K562 (cell line): ENCODE measurements at regions not wholly inside any gene's neighbourhood (a gene's known extent, or its start where the extent isn't known, plus 50 kb on each side); places are given as distances from the start of the nearest gene placed in this dataset.

Experiments used
- ATAC-seq: fragments of 200-7000 bp; cut with Tn5 transposase; 3 replicates; pipeline ENCODE4 v1.9.1; 2020; ENCODE audit warnings: moderate library complexity
- BruUV-seq: library from RNA; stranded (reverse); fragments of 400-500 nt; replicated peaks from 2 replicates; lab custom pipeline; 2021; lab: Mats Ljungman, UMichigan
- CTCF ChIA-PET: fragments of 300-600 bp; formaldehyde crosslinking; extraction: SDS; loops from one replicate; lab custom pipeline; 2021; ENCODE audit warnings: low intra/inter-chr PET ratio; lab: Yijun Ruan, JAX
- POLR2A ChIA-PET: fragments of 300-600, 350-650 bp; sonication (Branson Sonifier 250); formaldehyde crosslinking; extraction: SDS; loops from one replicate; lab custom pipeline; 2021; ENCODE audit warnings: antibody characterized with exemption, inconsistent platforms; lab: Yijun Ruan, JAX
- DNase-seq, 4 experiments: peaks; one replicate each; pipeline versions ENCODE4 v3.0.0 to v3.0.0-alpha.2; 2011 to 2018; ENCODE audit warnings: low spot score in 3 of 4, mixed read lengths in 3 of 4; ENCODE audit errors: extremely low read depth in 1 of 4
- FAIRE-seq: peaks from 2 replicates; lab custom pipeline; 2011; peaks lifted over from hg19 to GRCh38; lab: Jason Lieb, UNC
- H2AFZ ChIP-seq: 2 replicates; pipeline ENCODE4 v1.6.0; 2011; ENCODE audit warnings: low read depth, low read length, control low read depth, inconsistent platforms
- H3K27ac ChIP-seq: fragments of 200-600 bp; 3 replicates; pipeline ENCODE4 v1.8.0; 2011; ENCODE audit warnings: low read depth, mild to moderate bottlenecking, control low read depth, inconsistent platforms, low read length, moderate library complexity, mixed read lengths; ENCODE audit errors: extremely low read depth
- H3K27me3 ChIP-seq, 2 experiments: fragments of 300-600 bp in 1 of 2; 2 replicates in 1 of 2; 3 replicates in 1 of 2; pipeline versions ENCODE4 v1.6.0 to v1.8.0; 2011; ENCODE audit warnings: inconsistent platforms in 2 of 2, low read length in 2 of 2, mild to moderate bottlenecking in 1 of 2, mixed read lengths in 1 of 2, moderate library complexity in 1 of 2; ENCODE audit not compliant: control insufficient read depth in 2 of 2, insufficient read depth in 2 of 2
- H3K36me3 ChIP-seq: fragments of 300-600 bp; 3 replicates; pipeline ENCODE4 v1.8.0; 2011; ENCODE audit warnings: mild to moderate bottlenecking, low read length, inconsistent platforms; ENCODE audit not compliant: control insufficient read depth, insufficient read depth
- H3K4me1 ChIP-seq, 2 experiments: fragments of 200-600 bp in 1 of 2; replicated peaks in 1 of 2; 2 replicates in 1 of 2; 3 replicates in 1 of 2; pipeline versions ENCODE4 v1.5.1 to v1.8.0; 2011; ENCODE audit warnings: inconsistent platforms in 2 of 2, low read length in 2 of 2, mild to moderate bottlenecking in 1 of 2, mixed read lengths in 1 of 2, moderate library complexity in 1 of 2; ENCODE audit not compliant: control insufficient read depth in 2 of 2, insufficient read depth in 2 of 2
- H3K4me2 ChIP-seq: 2 replicates; pipeline ENCODE4 v1.6.1; 2011; ENCODE audit warnings: low read length, control low read depth, inconsistent platforms, mixed read lengths; ENCODE audit not compliant: insufficient read depth
- H3K4me3 ChIP-seq: fragments of 200-600 bp; sonication (generic), shearing (Covaris generic); 2 replicates; pipeline ENCODE4 v1.5.1; 2016; ENCODE audit warnings: control low read depth, inconsistent platforms
- H3K79me2 ChIP-seq: fragments of 200-600 bp; 3 replicates; pipeline ENCODE4 v1.8.0; 2011; ENCODE audit warnings: low read length, inconsistent platforms; ENCODE audit not compliant: control insufficient read depth, insufficient read depth
- H3K9ac ChIP-seq, 2 experiments: 2 replicates each; pipeline versions ENCODE4 v1.6.0 to v1.6.1; 2011; ENCODE audit warnings: low read depth in 2 of 2, low read length in 2 of 2, control low read depth in 1 of 2, inconsistent platforms in 1 of 2, mild to moderate bottlenecking in 1 of 2, mixed read lengths in 1 of 2; ENCODE audit not compliant: insufficient read depth in 1 of 2
- H3K9me1 ChIP-seq: one replicate; pipeline ENCODE4 v1.6.0; 2011; ENCODE audit warnings: inconsistent platforms, mild to moderate bottlenecking, low read length, moderate library complexity; ENCODE audit not compliant: control insufficient read depth, insufficient read depth
- H3K9me3 ChIP-seq: replicated peaks from 2 replicates; pipeline ENCODE4 v1.5.1; 2011; ENCODE audit warnings: low read depth, low read length, inconsistent platforms; ENCODE audit not compliant: control insufficient read depth, insufficient read depth
- H4K20me1 ChIP-seq: replicated peaks from 2 replicates; pipeline ENCODE4 v1.6.1; 2011; ENCODE audit warnings: low read length, inconsistent platforms, mixed read lengths; ENCODE audit not compliant: control insufficient read depth, insufficient read depth
- CTCF ChIP-seq, 3 experiments: IDR thresholded peaks in 2 of 3; conservative IDR thresholded peaks in 1 of 3; 2 replicates each; pipeline ENCODE4 v1.5.1; 2011 to 2012; ENCODE audit warnings: low read length in 3 of 3, mild to moderate bottlenecking in 3 of 3, control low read depth in 2 of 3, improper control_type of control experiment in 1 of 3, inconsistent platforms in 1 of 3, low read depth in 1 of 3, mixed read lengths in 1 of 3, moderate library complexity in 1 of 3; ENCODE audit not compliant: insufficient read depth in 2 of 3
- RAD21 ChIP-seq, 2 experiments: fragments of 250-450 bp in 1 of 2; fragments of 450-650 bp in 1 of 2; sonication (Bioruptor Pico) in 1 of 2; formaldehyde crosslinking in 1 of 2; IDR thresholded peaks in 1 of 2; conservative IDR thresholded peaks in 1 of 2; 2 replicates each; pipeline versions ENCODE4 v1.4.0 to v1.8.0; 2020 to 2022; ENCODE audit warnings: mild to moderate bottlenecking in 2 of 2, moderate library complexity in 1 of 2
- SOX6 ChIP-seq: fragments of 450-650 bp; IDR thresholded peaks from 2 replicates; pipeline ENCODE4 v1.6.1; 2014; ENCODE audit warnings: mild to moderate bottlenecking
- TCF7 ChIP-seq: sonication (generic); IDR thresholded peaks from 2 replicates; pipeline ENCODE4 v1.6.1; 2016; ENCODE audit warnings: antibody characterized with exemption, borderline replicate concordance
- WGBS: fragments of 100-300 bp; shearing (Covaris generic); methylation state at CpG from one replicate; pipeline ENCODE4 v1.1.6; 2016; ENCODE audit warnings: low coverage, mixed read lengths; ENCODE audit not compliant: insufficient coverage; ENCODE audit errors: missing lambda C conversion rate; 5-methylcytosine and 5-hydroxymethylcytosine counted together
- in situ Hi-C: fragments of 300-500 bp; cut with MboI; formaldehyde crosslinking; loops from 4 replicates; pipeline ENCODE4 v1.15.0; 2018; ENCODE audit warnings: inconsistent platforms, mixed read lengths
- intact Hi-C: fragments of 100-400 bp; cut with micrococcal nuclease; formaldehyde crosslinking; loops from 2 replicates; pipeline ENCODE4 v1.14.2; 2022

GRCh38 chr9:90099262-90099963 is 494.6 kb downstream of the GADD45G start:
- Histone ChIP-seq H3K27ac (no peak overlapping the region), H3K9me3 (no peaks in the 10 kb centered on the region), H3K9ac (no peak overlapping the region), H4K20me1 (no peaks in the 10 kb centered on the region), H3K4me1 (no peaks in the 10 kb centered on the region), H3K36me3 (no peaks in the 10 kb centered on the region), H3K79me2 (no peaks in the 10 kb centered on the region), H2AFZ (no peak overlapping the region), H3K27me3 (no peaks in the 10 kb centered on the region; a peak in 1 of 5 replicates), H3K4me2 (no peak overlapping the region), H3K4me3 (no peak overlapping the region), H3K9me1 (no peaks in the 10 kb centered on the region)
- ATAC-seq = no peak
- intact Hi-C loops = loop anchor here (1.0 kb wide), 1 partner anchor 496 kb away; no protein-coding TSS in a partner anchor
- POLR2A ChIA-PET = interaction anchor here (0.6 kb wide), 1 partner anchor 225 kb away, joined by 3 read pairs; no protein-coding TSS in a partner anchor
- in situ Hi-C loops = no loop called here
- CTCF ChIA-PET = interaction anchor here (1.1 to 2.2 kb wide), 2 partner anchors 497 to 506 kb away, joined by 3 to 6 read pairs; no protein-coding TSS in a partner anchor
- DNase-seq = no peak
- 5% methylated on average over 9 of the region's 9 CpGs for WGBS
- no TSS peak for BruUV-seq
- TF ChIP-seq RAD21 (CRISPR knock-in tag; conservative IDR thresholded peaks at IDR 0.05 in 1 of 2, IDR thresholded peaks at IDR 0.05 in 1 of 2) (peak; percentile 37 to 48), SOX6 (no peak), CTCF (IDR thresholded peaks at IDR 0.05 in 2 of 3, conservative IDR thresholded peaks at IDR 0.05 in 1 of 3; ENCODE audit: insufficient read depth in 2 of 3, low read depth in 1 of 3, low read length in 3 of 3) (peak in 1 of 3 experiments; percentile 20; a peak in 1 of 6 replicates), TCF7 (no peak)
- no peak for FAIRE-seq
